ENCODE measurements at regions not wholly inside any gene's neighbourhood (a gene's known extent, or its start where the extent isn't known, plus 50 kb on each side); places are given as distances from the start of the nearest gene placed in this dataset.

GRCh38 chr9:79006546-79006945 is 565.2 kb upstream of the TLE4 start:
- no peaks in the 10 kb centered on the region for H3K4me1 ChIP-seq (replicated peaks)
- H3K27ac ChIP-seq = no peak overlapping the region
- no peaks in the 10 kb centered on the region for H3K36me3 ChIP-seq
- H3K4me3 ChIP-seq = no peak overlapping the region
- no peaks in the 10 kb centered on the region for H3K27me3 ChIP-seq (replicated peaks)
- DNase-seq (ENCODE audit: low read depth in 1 of 2, low spot score in 2 of 2) = no peak
- H3K9me3 ChIP-seq (replicated peaks) = no peaks in the 10 kb centered on the region

GRCh38 chr9:79007701-79008483 is 563.9 kb upstream of the TLE4 start:
- no peak overlapping the region for H3K4me3 ChIP-seq
- no peaks in the 10 kb centered on the region for H3K4me1 ChIP-seq (replicated peaks)
- no peaks in the 10 kb centered on the region for H3K9me3 ChIP-seq (replicated peaks)
- no peaks in the 10 kb centered on the region for H3K36me3 ChIP-seq
- H3K27me3 ChIP-seq (replicated peaks) = no peaks in the 10 kb centered on the region
- no peak overlapping the region for H3K27ac ChIP-seq
- no peak for DNase-seq (ENCODE audit: low read depth in 1 of 2, low spot score in 2 of 2)

DNA sequence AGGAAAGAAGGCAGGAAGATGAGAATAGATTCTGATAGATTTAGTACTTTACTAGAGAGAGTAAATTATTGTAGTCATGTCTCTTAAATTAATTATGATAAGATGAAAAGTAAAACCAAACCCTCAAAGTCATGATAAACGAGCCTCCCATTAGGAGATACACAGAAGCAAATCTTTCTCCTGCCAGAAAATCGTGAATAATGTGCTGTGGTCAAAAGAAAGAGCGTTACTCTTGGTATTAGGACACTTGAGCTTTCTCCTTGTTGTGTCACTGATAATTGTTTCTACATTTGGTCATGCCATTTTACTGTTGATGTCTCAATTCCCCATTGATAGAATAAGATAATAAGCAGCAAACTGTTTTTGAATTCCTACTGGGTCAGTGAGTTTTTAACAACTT is 562.8 kb upstream of the TLE4 start:
- Histone ChIP-seq H3K27ac (no peak overlapping the region), H3K27me3 (replicated peaks) (no peaks in the 10 kb centered on the region), H3K9me3 (replicated peaks) (no peaks in the 10 kb centered on the region), H3K4me3 (no peak overlapping the region), H3K36me3 (no peaks in the 10 kb centered on the region), H3K4me1 (replicated peaks) (peaks cover 4% of the 10 kb centered on the region)
- no peak for DNase-seq (ENCODE audit: low read depth in 1 of 2, low spot score in 2 of 2)

- H3K36me3 ChIP-seq = no peaks in the 10 kb centered on the region
- no peak for DNase-seq (ENCODE audit: low read depth in 1 of 2, low spot score in 2 of 2)
- no peaks in the 10 kb centered on the region for H3K27me3 ChIP-seq (replicated peaks)
- no peak overlapping the region for H3K27ac ChIP-seq
- H3K9me3 ChIP-seq (replicated peaks) = no peaks in the 10 kb centered on the region
- peaks cover 17% of the 10 kb centered on the region for H3K4me1 ChIP-seq (replicated peaks)
- H3K4me3 ChIP-seq = no peak overlapping the region
Observed at GRCh38 chr9:79011461-79011860, 560.3 kb upstream of the TLE4 start.

- no peaks in the 10 kb centered on the region for H3K27me3 ChIP-seq (replicated peaks)
- H3K4me1 ChIP-seq (replicated peaks) = peaks cover 17% of the 10 kb centered on the region
- DNase-seq (ENCODE audit: low read depth in 1 of 2, low spot score in 2 of 2) = no peak
- H3K4me3 ChIP-seq = no peak overlapping the region
- H3K36me3 ChIP-seq = no peaks in the 10 kb centered on the region
- H3K9me3 ChIP-seq (replicated peaks) = no peaks in the 10 kb centered on the region
- H3K27ac ChIP-seq = no peak overlapping the region
Observed at GRCh38 chr9:79012561-79012960, 559.2 kb upstream of the TLE4 start.

- Histone ChIP-seq H3K36me3 (no peaks in the 10 kb centered on the region), H3K9me3 (replicated peaks) (no peaks in the 10 kb centered on the region), H3K4me3 (no peak overlapping the region), H3K27me3 (replicated peaks) (no peaks in the 10 kb centered on the region), H3K27ac (0 out of 2 replicates have a peak overlapping the region, but pooled peaks have one; percentile 7), H3K4me1 (replicated peaks) (peaks cover 17% of the 10 kb centered on the region)
- no peak for DNase-seq (ENCODE audit: low read depth in 1 of 2, low spot score in 2 of 2)
Observed at GRCh38 chr9:79013715-79014610, 557.8 kb upstream of the TLE4 start.

DNA sequence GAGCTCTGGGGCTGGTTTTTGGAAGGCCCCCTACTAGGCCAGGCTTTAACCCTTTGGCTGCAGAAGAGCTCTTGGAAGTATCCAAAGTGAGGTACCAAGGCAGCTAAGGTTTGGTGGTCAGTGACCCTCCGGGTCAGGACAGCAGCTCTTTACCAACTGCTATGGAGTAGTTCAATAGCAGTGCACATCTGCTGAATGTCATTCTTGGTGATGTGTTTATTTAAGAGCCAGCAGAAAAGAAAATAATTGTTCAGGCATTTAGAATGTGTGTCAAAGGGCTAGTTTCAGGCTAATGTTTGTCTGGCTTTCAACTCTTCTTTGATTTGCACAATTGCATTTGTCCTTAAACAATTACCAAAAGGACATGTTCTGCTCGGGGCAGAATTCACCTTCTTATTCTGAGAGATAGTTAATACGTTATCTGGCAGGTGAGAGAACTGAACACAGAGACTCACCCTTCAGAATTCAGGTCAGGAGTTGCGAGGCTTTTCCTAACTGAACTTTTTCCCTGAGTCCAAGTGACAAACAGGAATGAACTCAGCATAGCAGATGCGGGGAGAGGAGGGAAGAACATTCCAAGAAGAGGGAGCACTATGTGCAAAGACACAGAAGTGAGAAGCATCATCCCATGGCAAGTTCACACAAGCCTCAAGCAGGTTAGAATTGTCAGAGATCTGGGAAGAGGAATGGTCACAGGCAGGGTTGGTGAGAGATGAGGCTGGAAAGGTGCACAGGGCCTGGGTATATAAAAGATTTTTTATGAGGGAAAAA is 556.7 kb upstream of the TLE4 start:
- Histone ChIP-seq H3K36me3 (no peaks in the 10 kb centered on the region), H3K4me3 (no peak overlapping the region), H3K4me1 (replicated peaks) (peaks cover 17% of the 10 kb centered on the region), H3K27me3 (replicated peaks) (no peaks in the 10 kb centered on the region), H3K9me3 (replicated peaks) (no peaks in the 10 kb centered on the region), H3K27ac (no peak overlapping the region)
- no peak for DNase-seq (ENCODE audit: low read depth in 1 of 2, low spot score in 2 of 2)

- Histone ChIP-seq H3K9me3 (replicated peaks) (no peaks in the 10 kb centered on the region), H3K27ac (no peak overlapping the region), H3K36me3 (no peaks in the 10 kb centered on the region), H3K4me1 (replicated peaks) (peaks cover 17% of the 10 kb centered on the region), H3K4me3 (no peak overlapping the region), H3K27me3 (replicated peaks) (no peaks in the 10 kb centered on the region)
- no peak for DNase-seq (ENCODE audit: low read depth in 1 of 2, low spot score in 2 of 2)
Observed at GRCh38 chr9:79015951-79016350, 555.8 kb upstream of the TLE4 start.

DNA sequence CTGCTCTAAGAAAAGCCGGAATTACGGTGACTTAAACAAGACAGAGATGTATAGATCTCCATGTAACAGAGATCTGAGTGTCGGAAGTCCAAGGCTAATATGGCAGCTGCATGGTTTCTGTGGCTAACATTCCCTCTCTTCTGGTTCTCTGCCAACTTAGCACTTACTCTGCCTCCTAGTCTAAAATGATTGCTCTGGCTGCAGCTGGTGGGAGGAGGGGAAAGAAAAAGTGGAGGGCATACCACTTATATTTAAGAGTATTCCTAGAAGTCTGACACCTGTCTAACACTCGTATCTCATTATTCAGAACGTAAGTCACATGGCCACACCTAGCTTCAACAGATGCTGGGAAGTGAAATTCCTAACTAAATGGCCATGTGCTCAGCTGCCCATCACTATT is 551.5 kb upstream of the TLE4 start:
- no peaks in the 10 kb centered on the region for H3K36me3 ChIP-seq
- peaks cover 24% of the 10 kb centered on the region for H3K4me1 ChIP-seq (replicated peaks)
- no peak overlapping the region for H3K4me3 ChIP-seq
- H3K9me3 ChIP-seq (replicated peaks) = peaks cover 2% of the 10 kb centered on the region; the same call in 1 of the 2 replicates
- no peak overlapping the region for H3K27ac ChIP-seq
- no peaks in the 10 kb centered on the region for H3K27me3 ChIP-seq (replicated peaks)
- no peak for DNase-seq (ENCODE audit: low read depth in 1 of 2, low spot score in 2 of 2)

DNA sequence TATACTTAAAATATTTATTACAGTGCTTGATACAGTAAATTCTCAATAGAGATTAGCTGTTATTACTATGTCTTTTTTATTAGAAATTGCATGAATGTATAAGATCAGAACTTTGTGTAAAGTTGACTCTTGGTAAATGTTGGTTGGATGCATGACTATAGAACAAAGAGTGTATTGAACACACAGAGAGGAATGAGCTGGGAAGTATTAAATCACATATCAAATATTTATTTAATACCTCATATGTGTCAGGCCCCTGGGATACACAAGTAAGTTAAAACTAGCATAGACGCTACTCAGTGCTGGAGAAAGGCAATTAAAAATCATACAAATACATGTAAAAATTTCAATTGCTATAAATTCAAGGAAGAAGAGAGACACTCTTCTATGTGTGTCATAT is 550.7 kb upstream of the TLE4 start:
- H3K27me3 ChIP-seq (replicated peaks) = no peaks in the 10 kb centered on the region
- H3K4me1 ChIP-seq (replicated peaks) = peaks cover 22% of the 10 kb centered on the region
- H3K27ac ChIP-seq = no peak overlapping the region

GRCh38 chr9:79023134-79023580 is 548.6 kb upstream of the TLE4 start:
- DNase-seq (ENCODE audit: low read depth in 1 of 2, low spot score in 2 of 2) = peak in 1 of 2 experiments; percentile 89
- Histone ChIP-seq H3K4me3 (no peak overlapping the region), H3K27me3 (replicated peaks) (no peaks in the 10 kb centered on the region), H3K4me1 (replicated peaks) (peaks cover 28% of the 10 kb centered on the region), H3K27ac (peak overlapping the region; percentile 94), H3K9me3 (replicated peaks) (peaks cover 2% of the 10 kb centered on the region; the same call in 1 of the 2 replicates), H3K36me3 (no peaks in the 10 kb centered on the region)

More for the DNA sequence above, 550.7 kb upstream of the TLE4 start:
- Histone ChIP-seq H3K36me3 (no peaks in the 10 kb centered on the region), H3K4me3 (no peak overlapping the region), H3K9me3 (replicated peaks) (peaks cover 2% of the 10 kb centered on the region; the same call in 1 of the 2 replicates)
- no peak for DNase-seq (ENCODE audit: low read depth in 1 of 2, low spot score in 2 of 2)

GRCh38 chr9:79026316-79026715 is 545.4 kb upstream of the TLE4 start:
- H3K9me3 ChIP-seq (replicated peaks) = peaks cover 2% of the 10 kb centered on the region; the same call in 1 of the 2 replicates
- H3K27me3 ChIP-seq (replicated peaks) = no peaks in the 10 kb centered on the region
- no peak overlapping the region for H3K4me3 ChIP-seq
- DNase-seq (ENCODE audit: low read depth in 1 of 2, low spot score in 2 of 2) = no peak
- peaks cover 33% of the 10 kb centered on the region for H3K4me1 ChIP-seq (replicated peaks)
- no peak overlapping the region for H3K27ac ChIP-seq
- no peaks in the 10 kb centered on the region for H3K36me3 ChIP-seq

DNA sequence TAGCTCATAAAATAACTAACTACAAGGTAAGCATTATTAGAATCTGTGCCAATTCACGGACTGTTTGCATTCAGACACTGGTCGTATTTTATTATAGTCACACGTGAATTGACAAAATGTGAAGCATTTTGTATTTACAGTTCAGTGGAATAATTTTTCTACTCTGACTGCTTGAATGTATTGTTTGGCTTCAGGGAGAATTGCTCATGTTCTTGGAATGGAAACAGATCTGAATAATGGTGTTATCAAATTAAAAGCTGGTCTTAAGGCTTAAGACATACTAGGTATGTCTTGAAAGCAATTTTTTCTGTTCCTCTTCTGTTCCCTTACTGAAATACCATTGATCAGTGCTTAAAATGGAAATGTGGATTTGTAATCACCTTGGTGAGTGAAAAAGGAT is 543.7 kb upstream of the TLE4 start:
- no peaks in the 10 kb centered on the region for H3K36me3 ChIP-seq
- H3K9me3 ChIP-seq (replicated peaks) = no peaks in the 10 kb centered on the region
- peak in 1 of 2 experiments; percentile 49 for DNase-seq (ENCODE audit: low read depth in 1 of 2, low spot score in 2 of 2)
- peaks cover 23% of the 10 kb centered on the region for H3K4me1 ChIP-seq (replicated peaks)
- no peaks in the 10 kb centered on the region for H3K27me3 ChIP-seq (replicated peaks)
- no peak overlapping the region for H3K4me3 ChIP-seq
- H3K27ac ChIP-seq = peak overlapping the region; percentile 34
